ENCODE measurements at regions not wholly inside any gene's neighbourhood (a gene's known extent, or its start where the extent isn't known, plus 50 kb on each side); places are given as distances from the start of the nearest gene placed in this dataset.

GRCh38 chr21:16176570-16176969 is 446.8 kb downstream of the USP25 start:
- TF ChIP-seq POLR2AphosphoS5 (IDR thresholded peaks at IDR 0.05) (no peak), CTCF (IDR thresholded peaks at IDR 0.05) (no peak), POLR2A (IDR thresholded peaks at IDR 0.05) (no peak)

All from prostate gland (tissue), 2 donors.